Transverse colon (tissue), 4 donors: ENCODE measurements at regions not wholly inside any gene's neighbourhood (a gene's known extent, or its start where the extent isn't known, plus 50 kb on each side); places are given as distances from the start of the nearest gene placed in this dataset.

Experiments used
- DNase-seq: peaks from one replicate; pipeline ENCODE4 v3.0.0-alpha.2; 2019
- H3K27ac ChIP-seq, 4 donors: fragments of 200-600 bp; sonication (generic); 2 replicates each; pipeline ENCODE4 v1.5.1; 2016 to 2018; ENCODE audit warnings: inconsistent platforms in 4 of 4
- H3K27me3 ChIP-seq: fragments of 200-600 bp; sonication (generic); 2 replicates; pipeline ENCODE4 v1.5.1; 2017; ENCODE audit warnings: inconsistent platforms
- H3K36me3 ChIP-seq, 4 donors: fragments of 200-600 bp; sonication (generic); 2 replicates each; pipeline ENCODE4 v1.5.1; 2017 to 2019; ENCODE audit warnings: inconsistent platforms in 4 of 4
- H3K4me1 ChIP-seq, 4 donors: fragments of 200-600 bp; sonication (generic); 2 replicates each; pipeline ENCODE4 v1.5.1; 2017 to 2020; ENCODE audit warnings: inconsistent platforms in 4 of 4
- H3K4me3 ChIP-seq, 4 donors: fragments of 200-600 bp; sonication (generic); 1 replicate in 1 of 4; 2 replicates in 3 of 4; pipeline versions ENCODE4 v1.5.1 to v1.6.1; 2017 to 2019; ENCODE audit warnings: inconsistent platforms in 4 of 4
- H3K9me3 ChIP-seq, 2 donors: fragments of 200-600 bp; sonication (generic); 2 replicates each; pipeline ENCODE4 v1.5.1; 2017 to 2019; ENCODE audit warnings: inconsistent platforms in 2 of 2
- EP300 ChIP-seq: sonication (generic); formaldehyde crosslinking; IDR thresholded peaks from one replicate; pipeline ENCODE4 v1.6.1; 2017; ENCODE audit warnings: antibody characterized with exemption, low read depth
- POLR2A ChIP-seq: fragments of 450-650 bp; IDR thresholded peaks from one replicate; pipeline ENCODE4 v1.6.1; 2016; ENCODE audit warnings: antibody characterized with exemption, mild to moderate bottlenecking, moderate library complexity
- POLR2AphosphoS5 ChIP-seq, 3 donors: sonication (generic); formaldehyde crosslinking; IDR thresholded peaks; one replicate each; pipeline ENCODE4 v1.6.1; 2016; ENCODE audit warnings: antibody characterized with exemption in 3 of 3
- WGBS, 2 donors: methylation state at CpG; one replicate each; pipeline ENCODE4 v1.1.5; 2018; ENCODE audit warnings: low coverage in 1 of 2; 5-methylcytosine and 5-hydroxymethylcytosine counted together
- in situ Hi-C, 4 donors: fragments of 200-750 bp; cut with MboI; loops; one replicate each; pipeline versions ENCODE4 v1.15.0 to v1.15.1; 2017; ENCODE audit warnings: low sequenced_read_pairs in 3 of 4, low pct_ligation_motif_present in 1 of 4, low pct_unique_long_range_greater_than_20kb in 1 of 4
- intact Hi-C: fragments of 100-400 bp; cut with DNase I; formaldehyde crosslinking; loops from one replicate; pipeline ENCODE4 v1.15.1; 2023; ENCODE audit warnings: low total_unique reads
- TF ChIP-seq, protein P1 (sequence below), 5 experiments: fragments of 200-600 bp in 3 of 5; fragments of 450-650 bp in 2 of 5; sonication (generic) in 3 of 5; IDR thresholded peaks; 1 replicate in 2 of 5; 2 replicates in 3 of 5; pipeline ENCODE4 v1.5.1; 2016 to 2017; ENCODE audit warnings: antibody characterized with exemption in 5 of 5, inconsistent platforms in 3 of 5, mild to moderate bottlenecking in 2 of 5, moderate library complexity in 1 of 5

DNA sequence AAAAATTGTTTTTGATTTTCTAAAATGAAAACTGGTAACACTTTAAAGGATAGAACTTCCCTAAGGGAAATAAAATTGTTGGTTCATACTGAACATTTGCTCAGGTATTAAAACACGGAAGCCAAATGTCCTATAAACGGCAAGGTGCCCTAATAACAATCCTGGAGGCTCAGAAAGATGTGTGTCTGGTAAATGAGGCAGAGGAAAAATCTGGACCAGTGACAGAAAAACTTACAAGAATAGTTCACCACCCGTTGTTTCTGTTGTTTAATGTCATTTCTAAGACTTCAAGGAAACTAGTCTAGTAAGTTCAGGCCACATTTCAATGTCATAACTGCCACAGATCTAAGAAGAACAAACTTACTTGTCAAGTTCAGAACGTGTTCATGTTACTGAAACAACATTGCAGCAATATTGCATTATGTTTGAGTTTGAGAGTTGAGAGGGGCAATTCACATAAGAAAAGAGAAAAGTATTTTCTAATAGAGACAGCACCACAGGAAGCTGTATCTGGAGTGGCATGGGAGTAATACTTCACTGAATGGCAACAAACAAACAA lies 476.6 kb downstream of the GRXCR1 start:
- DNase-seq = no peak
- TF ChIP-seq, protein P1, sequence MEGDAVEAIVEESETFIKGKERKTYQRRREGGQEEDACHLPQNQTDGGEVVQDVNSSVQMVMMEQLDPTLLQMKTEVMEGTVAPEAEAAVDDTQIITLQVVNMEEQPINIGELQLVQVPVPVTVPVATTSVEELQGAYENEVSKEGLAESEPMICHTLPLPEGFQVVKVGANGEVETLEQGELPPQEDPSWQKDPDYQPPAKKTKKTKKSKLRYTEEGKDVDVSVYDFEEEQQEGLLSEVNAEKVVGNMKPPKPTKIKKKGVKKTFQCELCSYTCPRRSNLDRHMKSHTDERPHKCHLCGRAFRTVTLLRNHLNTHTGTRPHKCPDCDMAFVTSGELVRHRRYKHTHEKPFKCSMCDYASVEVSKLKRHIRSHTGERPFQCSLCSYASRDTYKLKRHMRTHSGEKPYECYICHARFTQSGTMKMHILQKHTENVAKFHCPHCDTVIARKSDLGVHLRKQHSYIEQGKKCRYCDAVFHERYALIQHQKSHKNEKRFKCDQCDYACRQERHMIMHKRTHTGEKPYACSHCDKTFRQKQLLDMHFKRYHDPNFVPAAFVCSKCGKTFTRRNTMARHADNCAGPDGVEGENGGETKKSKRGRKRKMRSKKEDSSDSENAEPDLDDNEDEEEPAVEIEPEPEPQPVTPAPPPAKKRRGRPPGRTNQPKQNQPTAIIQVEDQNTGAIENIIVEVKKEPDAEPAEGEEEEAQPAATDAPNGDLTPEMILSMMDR (IDR thresholded peaks at IDR 0.05) = no peak
- TF ChIP-seq EP300 = no peak
- no peaks in the 10 kb centered on the region for H3K27me3 ChIP-seq
- no peak overlapping the region for H3K4me3 ChIP-seq
- H3K4me1 ChIP-seq = no peaks in the 10 kb centered on the region
- intact Hi-C loops (no loop called here), in situ Hi-C loops (no loop called here)
- no peaks in the 10 kb centered on the region for H3K36me3 ChIP-seq
- no peak overlapping the region for H3K27ac ChIP-seq
- H3K9me3 ChIP-seq = no peaks in the 10 kb centered on the region
- 51 to 59% methylated on average over 3 to 4 of the region's 4 CpGs for WGBS, 2 donors

DNA sequence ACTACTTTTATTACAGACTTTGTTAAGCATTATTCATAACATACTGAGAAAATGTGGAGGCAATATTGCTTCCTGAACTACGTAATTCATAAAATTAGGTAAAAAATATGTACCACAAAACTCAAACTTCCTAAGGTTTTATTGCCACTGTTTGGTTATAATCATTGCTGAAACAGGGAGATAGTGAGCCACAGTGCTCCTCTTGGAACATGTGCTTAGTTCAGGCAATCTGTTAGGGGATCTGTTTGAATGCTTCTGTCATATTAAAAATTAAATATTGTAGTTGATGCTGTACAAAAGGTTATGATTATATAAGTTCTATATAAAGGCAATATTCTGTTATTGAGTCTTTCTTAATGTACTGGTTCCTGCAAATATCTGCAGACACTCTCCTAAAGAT lies 480.7 kb downstream of the GRXCR1 start:
- no peak for TF ChIP-seq POLR2A
- TF ChIP-seq POLR2AphosphoS5 (IDR thresholded peaks at IDR 0.05) = no peak
- TF ChIP-seq EP300 = no peak
- TF ChIP-seq, protein P1 (IDR thresholded peaks at IDR 0.05) = no peak
- Histone ChIP-seq H3K4me1 (no peaks in the 10 kb centered on the region), H3K9me3 (no peaks in the 10 kb centered on the region), H3K4me3 (no peak overlapping the region), H3K27ac (no peak overlapping the region), H3K36me3 (no peaks in the 10 kb centered on the region), H3K27me3 (no peaks in the 10 kb centered on the region)
- no peak for DNase-seq
- intact Hi-C loops (no loop called here), in situ Hi-C loops (no loop called here)
- 61 to 76% methylated on average over 1 of the region's 1 CpG for WGBS, 2 donors

DNA sequence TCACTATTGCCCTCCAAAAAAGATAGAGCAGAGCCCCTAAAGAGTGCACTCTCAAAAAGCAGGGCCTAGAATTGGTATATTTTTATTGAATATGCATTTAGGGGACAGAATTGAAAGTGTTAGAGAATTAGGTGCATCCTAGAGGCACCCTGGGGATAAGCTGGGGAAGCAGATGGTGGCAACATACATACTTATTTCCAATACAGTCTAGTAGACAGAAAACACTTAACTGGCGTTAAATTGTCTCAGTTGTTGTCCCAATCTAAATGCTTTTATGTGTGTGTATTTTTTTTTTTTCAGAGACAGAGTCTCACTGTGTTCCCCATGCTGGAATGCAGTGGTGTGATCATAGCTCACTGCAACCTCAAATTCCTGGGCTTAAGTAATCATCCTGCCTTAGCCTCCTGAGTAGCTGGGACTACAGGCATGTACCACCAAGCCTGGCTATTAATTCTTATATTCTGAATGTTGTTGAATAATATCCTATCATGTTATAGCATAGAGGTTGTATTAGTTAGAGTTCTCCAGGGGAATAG lies 481.8 kb downstream of the GRXCR1 start:
- in situ Hi-C loops = no loop called here
- no peaks in the 10 kb centered on the region for H3K36me3 ChIP-seq
- WGBS, 2 donors = 40 to 62% methylated on average over 1 of the region's 1 CpG
- no peak for DNase-seq
- H3K4me1 ChIP-seq = no peaks in the 10 kb centered on the region
- H3K27ac ChIP-seq = no peak overlapping the region
- intact Hi-C loops = no loop called here
- no peak overlapping the region for H3K4me3 ChIP-seq
- no peaks in the 10 kb centered on the region for H3K27me3 ChIP-seq
- no peaks in the 10 kb centered on the region for H3K9me3 ChIP-seq
- TF ChIP-seq, protein P1 (IDR thresholded peaks at IDR 0.05) = no peak
- TF ChIP-seq POLR2A = no peak
- TF ChIP-seq POLR2AphosphoS5 (IDR thresholded peaks at IDR 0.05) = no peak
- no peak for TF ChIP-seq EP300

DNA sequence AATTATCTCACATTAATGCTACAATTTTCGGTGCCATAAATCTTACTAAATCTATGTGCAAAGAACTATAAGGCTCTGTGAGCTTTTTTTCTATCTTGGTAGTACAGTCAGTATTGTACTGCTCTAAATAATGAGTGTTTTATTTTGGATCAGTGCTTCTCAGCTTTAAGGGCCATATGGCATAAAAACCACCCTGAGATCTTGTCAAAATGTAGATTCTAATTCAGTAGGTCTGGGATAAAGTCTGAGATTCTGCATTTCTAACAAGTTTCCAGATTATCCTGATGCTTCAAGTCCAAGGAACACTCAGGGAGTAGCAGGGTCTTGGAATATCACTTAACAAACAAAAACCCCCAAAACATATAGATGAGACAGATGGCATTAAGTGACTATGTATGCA lies 486.5 kb downstream of the GRXCR1 start:
- intact Hi-C loops = no loop called here
- TF ChIP-seq POLR2AphosphoS5 (IDR thresholded peaks at IDR 0.05) (no peak), POLR2A (no peak)
- H3K36me3 ChIP-seq = no peaks in the 10 kb centered on the region
- 71 to 84% methylated on average over 1 of the region's 1 CpG for WGBS, 2 donors
- in situ Hi-C loops = no loop called here
- no peak for DNase-seq
- no peaks in the 10 kb centered on the region for H3K27me3 ChIP-seq
- H3K4me3 ChIP-seq = no peak overlapping the region
- no peak overlapping the region for H3K27ac ChIP-seq
- H3K4me1 ChIP-seq = no peaks in the 10 kb centered on the region
- no peaks in the 10 kb centered on the region for H3K9me3 ChIP-seq

DNA sequence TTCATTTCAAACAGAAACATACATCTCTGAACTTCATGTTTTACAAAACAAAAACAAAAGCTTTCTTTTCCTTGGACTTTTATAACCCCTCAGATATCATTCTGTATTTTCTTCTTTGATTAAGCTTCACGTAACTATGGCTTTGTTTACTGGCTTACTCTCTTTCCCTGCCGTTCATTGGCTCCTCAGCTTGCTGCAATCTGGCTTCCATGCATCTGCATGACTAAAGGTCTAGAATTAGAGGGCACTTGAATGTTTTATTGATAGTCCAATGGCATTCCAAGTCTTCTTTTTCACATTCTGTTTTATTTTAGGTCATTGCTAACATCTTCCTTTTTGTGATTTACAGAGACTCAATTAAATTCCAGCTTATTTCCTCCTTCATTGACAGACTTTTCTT lies 487.6 kb downstream of the GRXCR1 start:
- TF ChIP-seq POLR2AphosphoS5 (IDR thresholded peaks at IDR 0.05) = no peak
- no peak for TF ChIP-seq POLR2A
- no peak overlapping the region for H3K27ac ChIP-seq
- in situ Hi-C loops = no loop called here
- H3K9me3 ChIP-seq = no peaks in the 10 kb centered on the region
- 57 to 61% methylated on average over 2 of the region's 2 CpGs for WGBS, 2 donors
- H3K4me3 ChIP-seq = no peak overlapping the region
- H3K27me3 ChIP-seq = no peaks in the 10 kb centered on the region
- DNase-seq = no peak
- intact Hi-C loops = no loop called here
- no peaks in the 10 kb centered on the region for H3K4me1 ChIP-seq
- no peaks in the 10 kb centered on the region for H3K36me3 ChIP-seq
